ENCODE measurements at regions not wholly inside any gene's neighbourhood (a gene's known extent, or its start where the extent isn't known, plus 50 kb on each side); places are given as distances from the start of the nearest gene placed in this dataset.

DNA sequence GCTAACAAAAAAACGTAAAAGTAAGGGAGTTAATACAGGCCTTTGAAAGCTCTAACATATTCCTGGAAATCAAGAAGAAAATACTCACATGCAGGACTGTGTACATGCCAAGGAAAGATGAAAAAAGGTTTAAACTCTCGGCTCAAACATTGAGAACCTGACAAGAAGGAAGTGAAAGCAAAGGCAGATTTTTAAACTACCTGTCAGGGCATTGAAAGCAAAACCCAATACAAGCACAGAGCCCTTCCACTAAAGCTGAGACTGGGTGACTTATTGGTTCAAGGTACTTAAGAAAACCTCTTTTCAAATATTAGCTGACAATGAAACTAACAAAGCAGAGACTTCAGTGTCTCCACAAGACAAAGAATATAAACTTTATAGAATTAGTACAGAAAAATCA is 313.0 kb upstream of the GRID2 start:
- POLR2A ChIA-PET = no interaction called here
- H3K4me2 ChIP-seq = no peak overlapping the region
- no peak overlapping the region for H2AFZ ChIP-seq (ENCODE audit: low read depth)
- no peaks in the 10 kb centered on the region; the same call in 1 of the 2 replicates for H3K9me2 ChIP-seq
- TF ChIP-seq YY1 (IDR thresholded peaks at IDR 0.05; ENCODE audit: low read depth) = no peak
- no peak for TF ChIP-seq MXI1 (IDR thresholded peaks at IDR 0.05; ENCODE audit: low read depth, low read length)
- no peak for TF ChIP-seq RCOR1 (IDR thresholded peaks at IDR 0.05; ENCODE audit: low read length)
- no peak for TF ChIP-seq GABPA (IDR thresholded peaks at IDR 0.05; ENCODE audit: low read depth)
- TF ChIP-seq TAF1 (IDR thresholded peaks at IDR 0.05; ENCODE audit: borderline replicate concordance, low read depth, low read length) = no peak
- TF ChIP-seq, protein P1, sequence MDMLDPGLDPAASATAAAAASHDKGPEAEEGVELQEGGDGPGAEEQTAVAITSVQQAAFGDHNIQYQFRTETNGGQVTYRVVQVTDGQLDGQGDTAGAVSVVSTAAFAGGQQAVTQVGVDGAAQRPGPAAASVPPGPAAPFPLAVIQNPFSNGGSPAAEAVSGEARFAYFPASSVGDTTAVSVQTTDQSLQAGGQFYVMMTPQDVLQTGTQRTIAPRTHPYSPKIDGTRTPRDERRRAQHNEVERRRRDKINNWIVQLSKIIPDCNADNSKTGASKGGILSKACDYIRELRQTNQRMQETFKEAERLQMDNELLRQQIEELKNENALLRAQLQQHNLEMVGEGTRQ (IDR thresholded peaks at IDR 0.05; ENCODE audit: borderline replicate concordance, low read depth, low read length) = no peak
- no peak for TF ChIP-seq FOXJ3 (CRISPR knock-in tag; IDR thresholded peaks at IDR 0.05)
- no peak for TF ChIP-seq FOXM1 (IDR thresholded peaks at IDR 0.05; ENCODE audit: low read depth)
- TF ChIP-seq POLR2AphosphoS5 (IDR thresholded peaks at IDR 0.05; ENCODE audit: low read depth, low read length) = no peak
- TF ChIP-seq NRF1 (IDR thresholded peaks at IDR 0.05; ENCODE audit: low read depth, low read length) = no peak
- TF ChIP-seq JUND (IDR thresholded peaks at IDR 0.05) = no peak
- TF ChIP-seq, protein P2, sequence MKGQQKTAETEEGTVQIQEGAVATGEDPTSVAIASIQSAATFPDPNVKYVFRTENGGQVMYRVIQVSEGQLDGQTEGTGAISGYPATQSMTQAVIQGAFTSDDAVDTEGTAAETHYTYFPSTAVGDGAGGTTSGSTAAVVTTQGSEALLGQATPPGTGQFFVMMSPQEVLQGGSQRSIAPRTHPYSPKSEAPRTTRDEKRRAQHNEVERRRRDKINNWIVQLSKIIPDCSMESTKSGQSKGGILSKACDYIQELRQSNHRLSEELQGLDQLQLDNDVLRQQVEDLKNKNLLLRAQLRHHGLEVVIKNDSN (IDR thresholded peaks at IDR 0.05; ENCODE audit: borderline replicate concordance, low read depth) = no peak
- TF ChIP-seq, protein P3, sequence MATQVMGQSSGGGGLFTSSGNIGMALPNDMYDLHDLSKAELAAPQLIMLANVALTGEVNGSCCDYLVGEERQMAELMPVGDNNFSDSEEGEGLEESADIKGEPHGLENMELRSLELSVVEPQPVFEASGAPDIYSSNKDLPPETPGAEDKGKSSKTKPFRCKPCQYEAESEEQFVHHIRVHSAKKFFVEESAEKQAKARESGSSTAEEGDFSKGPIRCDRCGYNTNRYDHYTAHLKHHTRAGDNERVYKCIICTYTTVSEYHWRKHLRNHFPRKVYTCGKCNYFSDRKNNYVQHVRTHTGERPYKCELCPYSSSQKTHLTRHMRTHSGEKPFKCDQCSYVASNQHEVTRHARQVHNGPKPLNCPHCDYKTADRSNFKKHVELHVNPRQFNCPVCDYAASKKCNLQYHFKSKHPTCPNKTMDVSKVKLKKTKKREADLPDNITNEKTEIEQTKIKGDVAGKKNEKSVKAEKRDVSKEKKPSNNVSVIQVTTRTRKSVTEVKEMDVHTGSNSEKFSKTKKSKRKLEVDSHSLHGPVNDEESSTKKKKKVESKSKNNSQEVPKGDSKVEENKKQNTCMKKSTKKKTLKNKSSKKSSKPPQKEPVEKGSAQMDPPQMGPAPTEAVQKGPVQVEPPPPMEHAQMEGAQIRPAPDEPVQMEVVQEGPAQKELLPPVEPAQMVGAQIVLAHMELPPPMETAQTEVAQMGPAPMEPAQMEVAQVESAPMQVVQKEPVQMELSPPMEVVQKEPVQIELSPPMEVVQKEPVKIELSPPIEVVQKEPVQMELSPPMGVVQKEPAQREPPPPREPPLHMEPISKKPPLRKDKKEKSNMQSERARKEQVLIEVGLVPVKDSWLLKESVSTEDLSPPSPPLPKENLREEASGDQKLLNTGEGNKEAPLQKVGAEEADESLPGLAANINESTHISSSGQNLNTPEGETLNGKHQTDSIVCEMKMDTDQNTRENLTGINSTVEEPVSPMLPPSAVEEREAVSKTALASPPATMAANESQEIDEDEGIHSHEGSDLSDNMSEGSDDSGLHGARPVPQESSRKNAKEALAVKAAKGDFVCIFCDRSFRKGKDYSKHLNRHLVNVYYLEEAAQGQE (IDR thresholded peaks at IDR 0.05; ENCODE audit: low read depth, low read length) = no peak
- TF ChIP-seq, protein P4, sequence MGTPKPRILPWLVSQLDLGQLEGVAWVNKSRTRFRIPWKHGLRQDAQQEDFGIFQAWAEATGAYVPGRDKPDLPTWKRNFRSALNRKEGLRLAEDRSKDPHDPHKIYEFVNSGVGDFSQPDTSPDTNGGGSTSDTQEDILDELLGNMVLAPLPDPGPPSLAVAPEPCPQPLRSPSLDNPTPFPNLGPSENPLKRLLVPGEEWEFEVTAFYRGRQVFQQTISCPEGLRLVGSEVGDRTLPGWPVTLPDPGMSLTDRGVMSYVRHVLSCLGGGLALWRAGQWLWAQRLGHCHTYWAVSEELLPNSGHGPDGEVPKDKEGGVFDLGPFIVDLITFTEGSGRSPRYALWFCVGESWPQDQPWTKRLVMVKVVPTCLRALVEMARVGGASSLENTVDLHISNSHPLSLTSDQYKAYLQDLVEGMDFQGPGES (IDR thresholded peaks at IDR 0.05; ENCODE audit: low read depth, low read length) = no peak
- no peak overlapping the region for H3K9ac ChIP-seq
- CTCF ChIA-PET = no interaction called here
- H3F3A ChIP-seq (replicated peaks; ENCODE audit: insufficient read depth) = no peaks in the 10 kb centered on the region
- H3K4me3 ChIP-seq (ENCODE audit: low read depth in 2 of 2, low read length in 1 of 2) = no peak overlapping the region
- H3K9me3 ChIP-seq = no peaks in the 10 kb centered on the region
- H3K27me3 ChIP-seq (ENCODE audit: insufficient read depth) = no peaks in the 10 kb centered on the region
- no peaks in the 10 kb centered on the region for H3K4me1 ChIP-seq (ENCODE audit: control insufficient read depth in 1 of 2, insufficient read depth in 2 of 2, low read depth in 1 of 2, low read length in 1 of 2)
- no peak overlapping the region for H3K27ac ChIP-seq (ENCODE audit: low read depth in 2 of 2, low read length in 1 of 2)
- no peaks in the 10 kb centered on the region for H3K36me3 ChIP-seq (replicated peaks in 1 of 2; ENCODE audit: control insufficient read depth in 1 of 2, insufficient read depth in 2 of 2, low read length in 1 of 2)
- DNase-seq = no peak
- no peaks in the 10 kb centered on the region for H4K20me1 ChIP-seq (ENCODE audit: insufficient read depth)
- 52% methylated on average over 2 of the region's 2 CpGs for WGBS (ENCODE audit: low lambda C conversion rate)
- no peaks in the 10 kb centered on the region for H3K79me2 ChIP-seq (ENCODE audit: insufficient read depth)

Measured in SK-N-SH (cell line).